ENCODE measurements at regions not wholly inside any gene's neighbourhood (a gene's known extent, or its start where the extent isn't known, plus 50 kb on each side); places are given as distances from the start of the nearest gene placed in this dataset.

DNA sequence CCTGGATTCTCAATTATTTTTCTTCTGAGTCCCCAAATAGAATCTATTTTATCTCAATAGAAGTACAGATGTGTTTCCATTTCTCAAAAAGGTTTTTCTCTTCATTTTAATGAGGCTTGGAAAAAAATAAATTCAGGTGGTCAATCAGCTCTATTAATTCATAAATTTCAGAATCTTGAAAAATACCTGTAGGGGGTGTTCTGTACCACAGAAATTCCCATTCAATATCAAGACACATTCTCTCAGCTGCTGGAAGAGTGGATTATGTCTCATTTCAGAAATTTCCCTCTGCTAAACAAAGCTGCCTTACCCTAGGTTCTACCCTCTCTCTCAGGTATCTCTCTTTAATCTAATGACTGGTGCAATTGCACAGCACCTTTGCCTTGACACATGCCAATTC lies 1121.2 kb downstream of the SI start:
- Histone ChIP-seq H3K4me3 (no peak overlapping the region), H3K27ac (no peak overlapping the region), H3K4me1 (no peaks in the 10 kb centered on the region), H3K9ac (no peak overlapping the region), H3K36me3 (no peaks in the 10 kb centered on the region), H3K27me3 (no peaks in the 10 kb centered on the region), H3K9me3 (replicated peaks in 1 of 11) (no peaks in the 10 kb centered on the region), H4K20me1 (no peaks in the 10 kb centered on the region), H3K4me2 (no peak overlapping the region)
- no peak for TF ChIP-seq Cebpa-rat (IDR thresholded peaks at IDR 0.05)

DNA sequence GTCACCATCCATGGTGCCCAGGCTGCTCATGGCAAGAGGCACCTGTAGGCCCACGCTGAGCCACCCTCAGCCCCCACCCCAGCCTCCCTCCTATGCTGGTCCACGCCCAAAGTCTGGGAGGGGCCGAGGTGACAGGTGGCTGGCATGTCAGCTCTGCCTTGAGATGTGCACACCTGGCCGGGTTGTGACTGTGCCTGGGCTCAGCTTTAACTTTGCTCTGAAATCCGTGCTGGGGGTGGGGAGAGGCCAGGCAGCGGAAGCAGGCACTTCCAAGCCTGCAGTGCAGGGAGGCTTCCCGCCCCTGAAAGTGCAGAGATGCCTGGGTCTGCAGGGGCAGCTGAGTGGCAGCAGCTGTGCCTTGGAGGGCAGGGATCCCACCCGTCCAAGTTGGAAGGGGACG lies 1124.8 kb downstream of the SI start:
- H3K4me3 ChIP-seq: no peak overlapping the region
- H3K4me1 ChIP-seq: no peaks in the 10 kb centered on the region
- TF ChIP-seq Cebpa-rat (IDR thresholded peaks at IDR 0.05): no peak
- no peak overlapping the region for H3K9ac ChIP-seq
- no peaks in the 10 kb centered on the region for H4K20me1 ChIP-seq
- no peaks in the 10 kb centered on the region for H3K36me3 ChIP-seq
- H3K27ac ChIP-seq: no peak overlapping the region
- no peaks in the 10 kb centered on the region for H3K9me3 ChIP-seq (replicated peaks in 1 of 11)
- H3K4me2 ChIP-seq: no peak overlapping the region
- no peaks in the 10 kb centered on the region for H3K27me3 ChIP-seq

DNA sequence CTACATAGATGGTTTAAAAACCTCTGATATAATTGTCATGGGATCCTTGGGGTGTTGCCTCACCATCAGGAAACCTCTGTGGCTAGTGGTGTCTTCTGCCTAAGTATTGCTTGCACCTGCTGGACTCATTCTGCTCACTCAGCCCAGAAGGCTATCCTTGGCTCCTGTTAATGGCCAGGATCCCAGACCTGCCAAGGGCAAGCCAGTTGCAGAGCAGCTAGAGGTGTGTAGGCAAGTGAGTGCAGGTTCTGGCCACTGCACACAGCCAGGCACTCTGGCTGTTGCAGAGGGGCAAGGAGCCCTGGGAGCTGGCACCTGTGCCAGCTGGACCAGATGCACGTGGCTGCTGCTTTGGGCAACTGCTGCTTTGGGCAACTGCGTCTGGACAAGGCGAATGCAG lies 1125.8 kb downstream of the SI start:
- Histone ChIP-seq H3K27ac (no peak overlapping the region), H3K36me3 (no peaks in the 10 kb centered on the region), H3K9me3 (replicated peaks in 1 of 11) (no peaks in the 10 kb centered on the region), H4K20me1 (no peaks in the 10 kb centered on the region), H3K4me1 (no peaks in the 10 kb centered on the region), H3K4me2 (no peak overlapping the region), H3K27me3 (no peaks in the 10 kb centered on the region), H3K9ac (no peak overlapping the region), H3K4me3 (no peak overlapping the region)
- no peak for TF ChIP-seq Cebpa-rat (IDR thresholded peaks at IDR 0.05)

DNA sequence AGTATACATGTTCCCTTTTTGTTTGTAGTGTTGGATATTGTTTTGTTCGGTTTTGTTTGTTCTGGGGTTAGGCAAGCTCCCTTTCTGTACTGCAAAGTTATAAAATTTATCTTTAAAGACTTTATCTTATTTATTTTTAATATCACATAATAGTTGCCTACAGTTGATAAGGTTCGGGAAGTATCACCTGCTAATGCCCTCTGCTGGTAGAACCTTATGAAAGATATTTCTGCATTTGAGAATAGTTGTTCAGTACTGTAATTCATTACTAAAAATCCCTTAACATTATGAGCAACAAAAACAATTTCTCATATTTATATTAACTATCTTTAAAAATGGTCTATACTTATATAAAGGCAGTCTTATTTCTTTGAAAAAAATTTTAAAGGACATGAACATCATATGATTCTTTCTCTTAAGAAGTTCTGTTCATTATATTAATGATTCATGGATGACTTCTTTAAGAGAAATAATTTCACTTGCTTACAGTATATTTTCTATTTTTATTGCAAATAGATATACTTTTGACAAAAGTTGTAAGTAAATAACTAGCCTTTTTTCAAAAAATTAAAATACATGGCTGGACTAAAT lies 1126.8 kb downstream of the SI start:
- H4K20me1 ChIP-seq: no peaks in the 10 kb centered on the region
- no peak overlapping the region for H3K9ac ChIP-seq
- no peaks in the 10 kb centered on the region for H3K4me1 ChIP-seq
- no peak overlapping the region for H3K4me3 ChIP-seq
- H3K9me3 ChIP-seq (replicated peaks in 1 of 11): no peaks in the 10 kb centered on the region
- no peaks in the 10 kb centered on the region for H3K36me3 ChIP-seq
- H3K27me3 ChIP-seq: no peaks in the 10 kb centered on the region
- H3K27ac ChIP-seq: no peak overlapping the region
- H3K4me2 ChIP-seq: no peak overlapping the region
- no peak for TF ChIP-seq Cebpa-rat (IDR thresholded peaks at IDR 0.05)

DNA sequence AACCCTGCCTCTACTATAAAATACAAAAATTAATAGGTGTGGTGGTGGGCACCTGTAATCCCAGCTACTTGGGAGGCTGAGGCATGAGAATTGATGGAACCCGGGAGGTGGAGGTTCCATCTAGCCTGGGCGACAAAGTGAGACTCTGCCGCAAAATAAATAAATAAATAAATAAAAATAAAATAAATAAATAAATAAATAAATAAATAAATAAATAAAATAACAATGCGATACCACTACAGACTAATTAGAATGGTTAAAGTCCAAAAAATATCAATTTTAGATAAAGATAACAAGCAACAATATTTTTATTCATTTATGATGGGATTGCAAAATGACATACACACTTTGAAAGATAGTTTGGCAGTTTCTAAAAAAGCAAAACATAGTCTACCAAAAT lies 1131.5 kb downstream of the SI start:
- Histone ChIP-seq H3K4me3 (no peak overlapping the region), H3K9ac (no peak overlapping the region), H4K20me1 (no peaks in the 10 kb centered on the region), H3K27ac (no peak overlapping the region), H3K27me3 (no peaks in the 10 kb centered on the region), H3K9me3 (replicated peaks in 1 of 11) (peaks cover 0 to 6% (median 0%) of the 10 kb centered on the region in 11 experiments; a peak in 2 of 22 replicates), H3K36me3 (no peaks in the 10 kb centered on the region), H3K4me1 (no peaks in the 10 kb centered on the region), H3K4me2 (no peak overlapping the region)
- no peak for TF ChIP-seq Cebpa-rat (IDR thresholded peaks at IDR 0.05)

DNA sequence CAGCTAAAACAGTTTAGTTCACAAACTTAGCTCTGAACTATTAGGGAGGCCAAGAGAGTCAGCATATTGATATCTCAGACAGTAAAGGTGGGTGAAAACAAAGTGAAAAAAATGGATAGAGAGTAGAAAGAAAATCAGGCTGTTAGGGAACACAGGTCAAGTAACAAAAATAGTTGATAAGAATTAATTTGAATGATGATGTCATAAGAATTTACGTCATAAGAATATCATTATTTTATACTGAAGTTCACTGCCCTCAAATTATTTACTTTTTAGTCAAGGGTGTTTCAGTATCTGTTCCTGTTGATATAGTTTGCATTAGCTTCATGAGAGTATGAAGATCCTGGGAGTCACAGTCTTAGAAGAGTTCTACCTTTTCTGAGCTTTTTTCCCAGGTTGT lies 1134.6 kb downstream of the SI start:
- H3K4me3 ChIP-seq: no peak overlapping the region
- H3K27me3 ChIP-seq: no peaks in the 10 kb centered on the region
- H3K9ac ChIP-seq: no peak overlapping the region
- no peaks in the 10 kb centered on the region for H3K36me3 ChIP-seq
- H4K20me1 ChIP-seq: no peaks in the 10 kb centered on the region
- H3K9me3 ChIP-seq (replicated peaks in 1 of 11): peaks cover 0 to 6% (median 0%) of the 10 kb centered on the region in 11 experiments; a peak in 2 of 22 replicates
- no peaks in the 10 kb centered on the region for H3K4me1 ChIP-seq
- TF ChIP-seq Cebpa-rat (IDR thresholded peaks at IDR 0.05): no peak
- no peak overlapping the region for H3K4me2 ChIP-seq
- no peak overlapping the region for H3K27ac ChIP-seq

DNA sequence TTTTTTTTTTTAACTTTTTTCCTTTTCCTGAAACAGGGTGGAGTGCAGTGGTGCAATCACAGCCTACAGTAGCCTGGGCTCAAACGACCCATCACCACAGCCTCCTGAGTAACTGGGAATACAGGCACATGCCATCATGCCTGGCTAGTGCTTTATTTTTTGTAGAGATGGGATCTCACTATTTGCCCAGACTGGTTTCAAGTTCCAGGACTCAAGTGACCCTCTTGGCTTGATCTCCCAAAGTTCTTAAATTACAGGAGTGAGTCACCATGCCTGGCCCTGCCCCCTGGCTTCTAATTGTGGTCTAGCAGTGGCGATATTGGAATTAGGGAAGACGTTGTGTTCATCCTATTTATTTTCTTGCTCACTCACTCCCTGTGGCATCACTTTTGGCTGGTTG lies 1138.4 kb downstream of the SI start:
- H3K9ac ChIP-seq: no peak overlapping the region

DNA sequence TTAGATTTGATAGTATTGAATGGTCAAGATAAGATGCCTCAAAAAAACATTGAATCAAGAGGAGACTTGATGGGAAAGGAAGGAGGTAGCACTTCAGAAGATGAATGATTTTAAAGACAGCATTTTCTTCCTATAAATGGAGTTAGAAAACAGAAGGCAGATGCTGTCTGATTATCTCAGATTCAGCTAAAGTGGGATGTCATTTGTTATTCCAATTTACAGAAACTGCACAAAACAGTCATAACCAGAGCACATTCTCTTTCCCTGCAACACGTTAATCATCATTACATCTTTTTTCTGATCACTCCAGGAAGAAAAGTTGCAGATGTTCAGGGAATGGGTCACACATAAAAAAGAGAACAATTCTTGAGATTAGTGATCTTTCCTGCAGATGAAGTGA lies 1141.8 kb downstream of the SI start:
- Histone ChIP-seq H3K4me1 (no peaks in the 10 kb centered on the region), H3K4me3 (no peak overlapping the region), H4K20me1 (no peaks in the 10 kb centered on the region), H3K27ac (no peak overlapping the region), H3K36me3 (no peaks in the 10 kb centered on the region), H3K4me2 (no peak overlapping the region), H3K9me3 (replicated peaks in 1 of 11) (no peaks in the 10 kb centered on the region), H3K9ac (no peak overlapping the region), H3K27me3 (no peaks in the 10 kb centered on the region)
- no peak for TF ChIP-seq Cebpa-rat (IDR thresholded peaks at IDR 0.05)

More for the DNA sequence above, 1138.4 kb downstream of the SI start:
- no peaks in the 10 kb centered on the region for H3K36me3 ChIP-seq
- no peak for TF ChIP-seq Cebpa-rat (IDR thresholded peaks at IDR 0.05)
- H3K4me2 ChIP-seq: no peak overlapping the region
- no peaks in the 10 kb centered on the region for H3K27me3 ChIP-seq
- H3K4me1 ChIP-seq: no peaks in the 10 kb centered on the region
- no peaks in the 10 kb centered on the region for H4K20me1 ChIP-seq
- H3K27ac ChIP-seq: no peak overlapping the region
- H3K4me3 ChIP-seq: no peak overlapping the region
- peaks cover 0 to 6% (median 0%) of the 10 kb centered on the region in 11 experiments; a peak in 2 of 22 replicates for H3K9me3 ChIP-seq (replicated peaks in 1 of 11)

DNA sequence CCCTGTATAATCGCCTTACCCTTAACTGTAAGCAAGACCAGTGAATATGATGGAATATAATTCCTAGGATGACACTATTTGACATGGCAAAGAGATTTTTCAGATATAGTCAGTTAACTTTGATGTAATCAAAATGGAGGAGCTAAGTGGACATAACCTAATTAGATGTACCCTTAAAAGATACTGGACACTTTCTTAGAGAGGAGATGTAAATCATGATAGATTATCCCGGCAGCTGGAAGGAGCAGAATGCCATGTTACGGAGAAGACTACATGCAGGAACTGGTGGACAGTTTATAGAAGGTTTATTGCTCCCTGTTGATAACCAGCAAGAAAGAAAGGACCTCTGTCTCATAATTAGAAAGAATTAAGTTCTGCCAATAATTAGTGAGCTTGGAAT lies 1142.9 kb downstream of the SI start:
- Histone ChIP-seq H3K27ac (no peak overlapping the region), H3K9ac (no peak overlapping the region), H3K4me1 (no peaks in the 10 kb centered on the region), H3K4me3 (no peak overlapping the region), H3K27me3 (no peaks in the 10 kb centered on the region), H4K20me1 (no peaks in the 10 kb centered on the region), H3K36me3 (no peaks in the 10 kb centered on the region), H3K4me2 (no peak overlapping the region), H3K9me3 (replicated peaks in 1 of 11) (no peaks in the 10 kb centered on the region)
- no peak for TF ChIP-seq Cebpa-rat (IDR thresholded peaks at IDR 0.05)

DNA sequence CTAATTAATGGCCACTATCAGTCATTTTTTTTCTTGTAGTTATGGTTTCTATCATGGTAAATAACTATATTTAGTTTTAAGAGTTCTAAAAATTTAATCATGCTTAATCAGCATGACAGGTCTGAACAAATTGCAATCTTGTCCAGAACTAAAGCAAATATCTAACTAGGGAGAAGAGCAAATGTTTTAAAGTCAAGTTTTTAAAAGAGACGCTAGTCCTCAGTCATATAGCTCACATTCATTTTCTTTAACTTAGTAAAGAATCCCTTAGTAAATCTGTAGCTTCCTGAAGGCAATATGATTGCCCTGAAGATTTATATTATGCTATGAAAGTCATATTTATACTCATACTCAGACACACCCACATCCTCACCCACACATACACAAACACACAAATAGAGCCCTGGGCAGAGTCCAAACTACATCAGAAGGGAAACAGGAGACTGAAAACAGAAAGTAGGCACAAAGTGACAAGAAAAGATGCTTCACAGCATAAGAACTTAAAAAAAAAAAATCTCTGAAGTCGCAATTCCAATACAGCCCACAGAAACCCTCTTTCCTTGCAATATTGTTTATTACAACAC lies 1149.1 kb downstream of the SI start:
- Histone ChIP-seq H3K4me1 (no peaks in the 10 kb centered on the region), H3K4me2 (no peak overlapping the region), H3K9ac (no peak overlapping the region), H4K20me1 (no peaks in the 10 kb centered on the region), H3K4me3 (no peak overlapping the region), H3K36me3 (no peaks in the 10 kb centered on the region), H3K27ac (no peak overlapping the region), H3K9me3 (replicated peaks in 1 of 11) (no peaks in the 10 kb centered on the region), H3K27me3 (no peaks in the 10 kb centered on the region)
- no peak for TF ChIP-seq Cebpa-rat (IDR thresholded peaks at IDR 0.05)

All from BLaER1 treated with 17β-estradiol and CSF1 and Interleukin-3, amounts not matched to agents 10 nM and 100 nM (cell line).